ENCODE measurements at regions not wholly inside any gene's neighbourhood (a gene's known extent, or its start where the extent isn't known, plus 50 kb on each side); places are given as distances from the start of the nearest gene placed in this dataset.

- DNase-seq: peak in 6 of 42 donors; percentile 1 to 27 (median 10)
- intact Hi-C loops (cut with DNase I): no loop called here
Observed at GRCh38 chr6:153804755-153805330, 234.2 kb upstream of the OPRM1 start.

- intact Hi-C loops (cut with DNase I): no loop called here
- DNase-seq: no peak
Observed at GRCh38 chr6:153801917-153802316, 237.1 kb upstream of the OPRM1 start.

GRCh38 chr6:153800580-153801188 lies 238.4 kb upstream of the OPRM1 start:
- no peak for DNase-seq
- intact Hi-C loops (cut with DNase I): no loop called here

GRCh38 chr6:153790876-153791473 lies 248.1 kb upstream of the OPRM1 start:
- intact Hi-C loops (cut with DNase I): no loop called here
- peak in 8 of 42 donors; percentile 3 to 30 (median 6) for DNase-seq

GRCh38 chr6:153790048-153790447 lies 249.0 kb upstream of the OPRM1 start:
- intact Hi-C loops (cut with DNase I): no loop called here
- DNase-seq: no peak

- DNase-seq: no peak
- intact Hi-C loops (cut with DNase I): no loop called here
Observed at GRCh38 chr6:153787341-153787606, 251.8 kb upstream of the OPRM1 start.

GRCh38 chr6:153781306-153781705 lies 257.7 kb upstream of the OPRM1 start:
- DNase-seq: no peak
- intact Hi-C loops (cut with DNase I): no loop called here

GRCh38 chr6:153780011-153780410 lies 259.0 kb upstream of the OPRM1 start:
- no peak for DNase-seq
- intact Hi-C loops (cut with DNase I): no loop called here

GRCh38 chr6:153778216-153778615 lies 260.8 kb upstream of the OPRM1 start:
- no peak for DNase-seq
- intact Hi-C loops (cut with DNase I): no loop called here

GRCh38 chr6:153771577-153771976 lies 267.5 kb upstream of the OPRM1 start:
- intact Hi-C loops (cut with DNase I): no loop called here
- DNase-seq: no peak

- intact Hi-C loops (cut with DNase I): no loop called here
- no peak for DNase-seq
Observed at GRCh38 chr6:153767127-153767526, 271.9 kb upstream of the OPRM1 start.

- intact Hi-C loops (cut with DNase I): no loop called here
Observed at GRCh38 chr6:153758516-153758915, 280.5 kb upstream of the OPRM1 start.

GRCh38 chr6:153735761-153736160 lies 303.3 kb upstream of the OPRM1 start:
- no peak for DNase-seq
- intact Hi-C loops (cut with DNase I): no loop called here

More at GRCh38 chr6:153758516-153758915, 280.5 kb upstream of the OPRM1 start:
- DNase-seq: no peak

GRCh38 chr6:153729189-153729588 lies 309.9 kb upstream of the OPRM1 start:
- no peak for DNase-seq
- intact Hi-C loops (cut with DNase I): no loop called here

- DNase-seq: no peak
- intact Hi-C loops (cut with DNase I): no loop called here
Observed at GRCh38 chr6:153727885-153728284, 311.2 kb upstream of the OPRM1 start.

- DNase-seq: no peak
- intact Hi-C loops (cut with DNase I): no loop called here
Observed at GRCh38 chr6:153725456-153725855, 313.6 kb upstream of the OPRM1 start.

GRCh38 chr6:153720732-153721131 lies 318.3 kb upstream of the OPRM1 start:
- no peak for DNase-seq
- intact Hi-C loops (cut with DNase I): no loop called here

GRCh38 chr6:153705429-153705828 lies 333.6 kb upstream of the OPRM1 start:
- DNase-seq: no peak
- intact Hi-C loops (cut with DNase I): no loop called here

GRCh38 chr6:153702671-153703070 lies 336.4 kb upstream of the OPRM1 start:
- no peak for DNase-seq
- intact Hi-C loops (cut with DNase I): no loop called here

- DNase-seq: no peak
- intact Hi-C loops (cut with DNase I): no loop called here
Observed at GRCh38 chr6:153698637-153699036, 340.4 kb upstream of the OPRM1 start.

- intact Hi-C loops (cut with DNase I): no loop called here
Observed at GRCh38 chr6:153698001-153698400, 341.0 kb upstream of the OPRM1 start.

More at GRCh38 chr6:153698001-153698400, 341.0 kb upstream of the OPRM1 start:
- peak in 30 of 42 donors; percentile 0 to 55 (median 16) for DNase-seq

Data from head of caudate nucleus (tissue), 42 donors.